B cell (primary cell): ENCODE measurements at regions not wholly inside any gene's neighbourhood (a gene's known extent, or its start where the extent isn't known, plus 50 kb on each side); places are given as distances from the start of the nearest gene placed in this dataset.

Source experiments
- EZH2 ChIP-seq: IDR thresholded peaks from 2 replicates; pipeline ENCODE4 v1.6.1; 2012; ENCODE audit warnings: borderline replicate concordance, low read depth, mild to moderate bottlenecking, moderate library complexity, low read length; ENCODE audit not compliant: insufficient read depth, poor library complexity, severe bottlenecking
- TF ChIP-seq, protein P1 (sequence below): fragments of 200-600 bp; IDR thresholded peaks from one replicate; pipeline ENCODE4 v1.8.0; 2022; ENCODE audit warnings: antibody characterized with exemption, mild to moderate bottlenecking

DNA sequence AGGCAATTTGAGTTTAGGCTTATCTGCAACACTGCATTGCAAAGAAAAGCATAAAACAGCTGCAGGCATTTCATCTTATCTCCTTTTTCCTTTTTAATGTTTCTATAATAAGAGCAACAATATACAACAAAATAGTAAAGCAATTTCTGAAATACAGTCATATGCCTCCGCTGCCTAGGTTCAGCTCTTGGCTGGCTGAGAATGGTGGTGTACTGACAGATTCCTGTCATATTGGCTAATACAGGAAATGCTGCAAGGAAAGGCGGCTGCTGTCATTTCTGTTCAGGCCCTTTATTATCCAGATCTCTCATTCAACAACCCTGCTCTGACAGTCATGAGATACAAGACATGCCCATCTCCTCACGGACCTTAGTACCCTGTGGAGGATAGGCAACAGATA lies 677.0 kb downstream of the TAF11L14 start:
- TF ChIP-seq, protein P1, sequence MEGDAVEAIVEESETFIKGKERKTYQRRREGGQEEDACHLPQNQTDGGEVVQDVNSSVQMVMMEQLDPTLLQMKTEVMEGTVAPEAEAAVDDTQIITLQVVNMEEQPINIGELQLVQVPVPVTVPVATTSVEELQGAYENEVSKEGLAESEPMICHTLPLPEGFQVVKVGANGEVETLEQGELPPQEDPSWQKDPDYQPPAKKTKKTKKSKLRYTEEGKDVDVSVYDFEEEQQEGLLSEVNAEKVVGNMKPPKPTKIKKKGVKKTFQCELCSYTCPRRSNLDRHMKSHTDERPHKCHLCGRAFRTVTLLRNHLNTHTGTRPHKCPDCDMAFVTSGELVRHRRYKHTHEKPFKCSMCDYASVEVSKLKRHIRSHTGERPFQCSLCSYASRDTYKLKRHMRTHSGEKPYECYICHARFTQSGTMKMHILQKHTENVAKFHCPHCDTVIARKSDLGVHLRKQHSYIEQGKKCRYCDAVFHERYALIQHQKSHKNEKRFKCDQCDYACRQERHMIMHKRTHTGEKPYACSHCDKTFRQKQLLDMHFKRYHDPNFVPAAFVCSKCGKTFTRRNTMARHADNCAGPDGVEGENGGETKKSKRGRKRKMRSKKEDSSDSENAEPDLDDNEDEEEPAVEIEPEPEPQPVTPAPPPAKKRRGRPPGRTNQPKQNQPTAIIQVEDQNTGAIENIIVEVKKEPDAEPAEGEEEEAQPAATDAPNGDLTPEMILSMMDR, result no peak
- no peak for TF ChIP-seq EZH2
